Thyroid gland (tissue), 4 donors: ENCODE measurements at regions not wholly inside any gene's neighbourhood (a gene's known extent, or its start where the extent isn't known, plus 50 kb on each side); places are given as distances from the start of the nearest gene placed in this dataset.

ENCODE experiments used
- DNase-seq, 2 donors: peaks; one replicate each; pipeline ENCODE4 v3.0.0-alpha.2; 2019
- H3K27ac ChIP-seq, 3 donors: fragments of 200-600 bp; sonication (generic); 1 replicate in 2 of 3; 2 replicates in 1 of 3; pipeline ENCODE4 v1.5.1; 2016 to 2019; ENCODE audit warnings: mild to moderate bottlenecking in 1 of 3, moderate library complexity in 1 of 3
- H3K27me3 ChIP-seq: fragments of 200-600 bp; sonication (generic); one replicate; pipeline ENCODE4 v1.5.1; 2019
- H3K36me3 ChIP-seq, 2 donors: fragments of 200-600 bp; sonication (generic); one replicate each; pipeline ENCODE4 v1.5.1; 2016 to 2019
- H3K4me1 ChIP-seq, 2 donors: fragments of 200-600 bp; sonication (generic); one replicate each; pipeline ENCODE4 v1.5.1; 2017 to 2019
- H3K4me3 ChIP-seq, 3 donors: fragments of 200-600 bp; sonication (generic); replicated peaks in 1 of 3; 1 replicate in 2 of 3; 2 replicates in 1 of 3; pipeline ENCODE4 v1.5.1; 2016; ENCODE audit warnings: mild to moderate bottlenecking in 1 of 3
- H3K9me3 ChIP-seq: fragments of 200-600 bp; sonication (generic); one replicate; pipeline ENCODE4 v1.5.1; 2017
- POLR2A ChIP-seq, 2 donors: fragments of 450-650 bp; IDR thresholded peaks; one replicate each; pipeline ENCODE4 v1.6.1; 2017; ENCODE audit warnings: antibody characterized with exemption in 2 of 2, mild to moderate bottlenecking in 2 of 2, moderate library complexity in 1 of 2
- WGBS, 2 donors: methylation state at CpG; one replicate each; pipeline ENCODE4 v1.1.5; 2017; 5-methylcytosine and 5-hydroxymethylcytosine counted together
- intact Hi-C: fragments of 100-400 bp; cut with DNase I; formaldehyde crosslinking; loops from one replicate; pipeline ENCODE4 v1.15.1; 2023
- TF ChIP-seq, protein P1 (sequence below), 6 experiments: fragments of 200-600 bp in 3 of 6; fragments of 450-650 bp in 3 of 6; sonication (generic) in 3 of 6; IDR thresholded peaks; one replicate each; pipeline ENCODE4 v1.5.1; 2016 to 2019; ENCODE audit warnings: antibody characterized with exemption in 6 of 6, mild to moderate bottlenecking in 2 of 6, inconsistent platforms in 1 of 6, moderate library complexity in 1 of 6

DNA sequence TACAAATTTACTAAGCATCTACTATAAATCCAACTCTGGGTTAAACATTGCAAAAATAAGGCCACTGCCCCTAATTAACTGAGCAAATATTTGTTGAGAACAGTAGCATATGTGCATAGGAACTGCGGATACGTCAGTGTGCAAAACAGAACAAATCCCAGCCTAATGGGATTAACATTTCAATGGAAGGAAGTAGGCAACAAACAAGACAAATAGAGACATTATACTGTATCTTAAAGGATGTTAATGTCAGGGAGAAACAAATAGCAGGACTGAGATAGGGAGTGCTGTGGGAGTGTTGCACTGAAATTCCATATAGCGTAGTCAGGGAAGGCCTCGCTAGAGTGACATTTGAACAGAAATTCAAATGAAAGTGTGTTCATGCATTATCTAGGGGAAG lies 89.7 kb upstream of the KCNAB1 start:
- Histone ChIP-seq H3K27ac (no peak overlapping the region), H3K4me1 (peaks cover 0 to 4% of the 10 kb centered on the region in 2 donors), H3K9me3 (no peaks in the 10 kb centered on the region), H3K4me3 (no peak overlapping the region), H3K27me3 (no peaks in the 10 kb centered on the region), H3K36me3 (no peaks in the 10 kb centered on the region)
- TF ChIP-seq, protein P1, sequence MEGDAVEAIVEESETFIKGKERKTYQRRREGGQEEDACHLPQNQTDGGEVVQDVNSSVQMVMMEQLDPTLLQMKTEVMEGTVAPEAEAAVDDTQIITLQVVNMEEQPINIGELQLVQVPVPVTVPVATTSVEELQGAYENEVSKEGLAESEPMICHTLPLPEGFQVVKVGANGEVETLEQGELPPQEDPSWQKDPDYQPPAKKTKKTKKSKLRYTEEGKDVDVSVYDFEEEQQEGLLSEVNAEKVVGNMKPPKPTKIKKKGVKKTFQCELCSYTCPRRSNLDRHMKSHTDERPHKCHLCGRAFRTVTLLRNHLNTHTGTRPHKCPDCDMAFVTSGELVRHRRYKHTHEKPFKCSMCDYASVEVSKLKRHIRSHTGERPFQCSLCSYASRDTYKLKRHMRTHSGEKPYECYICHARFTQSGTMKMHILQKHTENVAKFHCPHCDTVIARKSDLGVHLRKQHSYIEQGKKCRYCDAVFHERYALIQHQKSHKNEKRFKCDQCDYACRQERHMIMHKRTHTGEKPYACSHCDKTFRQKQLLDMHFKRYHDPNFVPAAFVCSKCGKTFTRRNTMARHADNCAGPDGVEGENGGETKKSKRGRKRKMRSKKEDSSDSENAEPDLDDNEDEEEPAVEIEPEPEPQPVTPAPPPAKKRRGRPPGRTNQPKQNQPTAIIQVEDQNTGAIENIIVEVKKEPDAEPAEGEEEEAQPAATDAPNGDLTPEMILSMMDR (IDR thresholded peaks at IDR 0.05): no peak
- no peak for TF ChIP-seq POLR2A (IDR thresholded peaks at IDR 0.05)
- WGBS, 2 donors: 96 to 97% methylated on average over 4 of the region's 4 CpGs
- no peak for DNase-seq
- intact Hi-C loops: no loop called here

DNA sequence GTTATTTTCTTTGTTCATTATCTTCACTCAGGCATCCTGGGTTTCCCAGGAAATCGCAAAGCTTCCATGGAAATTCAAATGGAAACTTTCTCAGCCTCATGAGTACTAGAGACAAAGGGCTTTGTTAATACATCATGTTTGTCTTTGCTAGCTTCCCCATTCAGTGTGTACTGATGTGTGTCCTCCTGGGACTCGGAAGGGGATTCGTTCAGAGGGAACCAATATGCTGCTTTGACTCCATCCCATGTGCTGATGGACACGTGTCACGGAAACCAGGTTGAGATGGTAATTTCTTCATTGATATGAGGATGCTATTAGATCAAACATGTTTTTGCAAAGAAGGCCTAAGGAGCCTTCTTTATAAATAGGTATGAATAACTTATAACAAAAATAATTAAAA lies 87.0 kb upstream of the KCNAB1 start:
- intact Hi-C loops: no loop called here
- 62 to 70% methylated on average over 5 of the region's 5 CpGs for WGBS, 2 donors
- H3K27ac ChIP-seq: no peak overlapping the region

DNA sequence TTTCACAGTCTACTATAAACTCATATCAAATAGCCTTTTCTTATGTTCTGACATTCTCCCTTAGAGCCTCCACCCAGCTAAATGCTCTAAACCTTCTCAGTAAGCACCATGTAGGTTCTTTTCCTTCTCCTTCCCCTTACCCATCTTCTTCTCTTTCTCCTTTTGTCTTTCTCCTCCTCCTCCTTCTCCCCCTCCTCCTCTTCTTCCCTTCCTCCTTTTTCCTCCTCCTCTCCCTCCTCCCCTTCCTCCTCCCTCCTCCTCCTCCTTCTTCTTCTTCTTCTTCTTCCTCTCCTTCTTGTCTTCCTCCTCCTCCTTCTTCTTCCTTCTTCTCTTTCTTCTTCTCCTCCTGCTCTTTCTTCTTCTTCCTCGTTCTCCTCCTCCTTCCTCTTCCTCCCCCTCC lies 85.2 kb upstream of the KCNAB1 start:
- 91 to 97% methylated on average over 1 of the region's 1 CpG for WGBS, 2 donors
- H3K4me1 ChIP-seq: peaks cover 0 to 4% of the 10 kb centered on the region in 2 donors
- H3K27me3 ChIP-seq: no peaks in the 10 kb centered on the region

More for the DNA sequence above, 87.0 kb upstream of the KCNAB1 start:
- Histone ChIP-seq H3K4me3 (no peak overlapping the region), H3K4me1 (peaks cover 0 to 4% of the 10 kb centered on the region in 2 donors), H3K36me3 (no peaks in the 10 kb centered on the region), H3K27me3 (no peaks in the 10 kb centered on the region), H3K9me3 (no peaks in the 10 kb centered on the region)
- TF ChIP-seq, protein P1 (IDR thresholded peaks at IDR 0.05): no peak
- TF ChIP-seq POLR2A (IDR thresholded peaks at IDR 0.05): no peak
- DNase-seq: no peak

DNA sequence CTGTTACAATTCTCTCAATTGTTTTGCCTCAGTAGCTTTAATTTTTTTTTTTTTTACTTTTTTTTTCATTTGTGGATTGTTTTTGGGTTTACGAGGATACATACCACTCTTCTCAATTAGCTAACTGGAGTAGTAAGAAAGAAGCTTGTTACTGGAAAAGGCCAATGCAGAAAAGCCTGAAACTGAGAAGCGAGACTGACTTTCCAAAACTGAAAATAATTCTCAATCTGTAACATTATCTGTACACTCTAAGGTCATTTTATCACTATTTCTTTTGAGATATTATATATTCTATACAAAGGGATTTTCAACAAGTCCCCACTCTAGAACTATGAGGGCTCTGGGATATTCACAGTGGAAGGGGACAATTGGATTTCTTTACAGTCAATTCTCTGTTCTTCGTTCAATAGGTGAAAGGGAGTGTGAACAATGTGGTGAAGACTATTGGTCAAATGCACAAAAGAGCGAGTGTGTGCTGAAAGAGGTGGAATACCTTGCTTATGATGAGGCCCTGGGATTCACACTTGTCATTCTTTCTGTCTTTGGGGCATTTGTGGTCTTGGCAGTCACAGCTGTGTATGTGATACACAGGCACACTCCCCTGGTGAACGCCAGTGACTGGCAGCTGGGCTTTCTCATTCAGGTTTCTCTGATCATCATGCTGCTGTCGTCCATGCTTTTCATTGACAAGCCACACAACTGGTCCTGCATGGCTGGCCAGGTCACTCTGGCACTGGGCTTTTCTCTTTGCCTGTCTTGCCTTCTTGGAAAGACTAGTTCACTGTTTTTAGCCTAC lies 83.9 kb upstream of the KCNAB1 start:
- 91 to 95% methylated on average over 6 of the region's 6 CpGs for WGBS, 2 donors

More for the DNA sequence above, 85.2 kb upstream of the KCNAB1 start:
- no peak for TF ChIP-seq POLR2A (IDR thresholded peaks at IDR 0.05)
- TF ChIP-seq, protein P1 (IDR thresholded peaks at IDR 0.05): no peak
- Histone ChIP-seq H3K27ac (no peak overlapping the region), H3K4me3 (no peak overlapping the region), H3K36me3 (no peaks in the 10 kb centered on the region), H3K9me3 (no peaks in the 10 kb centered on the region)
- no peak for DNase-seq
- intact Hi-C loops: no loop called here

DNA sequence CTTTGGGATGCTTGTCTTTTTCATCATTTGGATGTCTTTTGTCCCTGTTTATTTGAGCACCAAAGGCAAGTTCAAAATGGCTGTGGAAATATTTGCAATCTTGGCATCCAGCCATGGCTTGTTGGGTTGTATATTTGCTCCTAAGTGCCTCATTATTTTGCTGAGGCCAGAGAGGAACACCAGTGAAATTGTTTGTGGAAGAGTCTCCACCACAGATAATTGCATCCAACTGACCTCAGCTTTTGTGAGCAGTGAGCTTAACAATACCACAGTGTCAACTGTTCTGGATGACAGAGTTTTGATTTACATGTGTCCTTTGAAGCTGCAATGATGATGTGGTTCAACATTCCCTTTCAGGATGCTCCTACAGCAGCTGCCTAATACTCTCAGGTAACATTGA lies 83.0 kb upstream of the KCNAB1 start:
- Histone ChIP-seq H3K9me3 (no peaks in the 10 kb centered on the region), H3K27ac (no peak overlapping the region), H3K36me3 (no peaks in the 10 kb centered on the region), H3K4me3 (no peak overlapping the region), H3K27me3 (no peaks in the 10 kb centered on the region), H3K4me1 (peaks cover 0 to 4% of the 10 kb centered on the region in 2 donors)
- TF ChIP-seq, protein P1 (IDR thresholded peaks at IDR 0.05): no peak
- no peak for TF ChIP-seq POLR2A (IDR thresholded peaks at IDR 0.05)
- intact Hi-C loops: no loop called here
- DNase-seq: peak in 1 of 2 donors; percentile 23

More for the DNA sequence above, 83.9 kb upstream of the KCNAB1 start:
- peaks cover 0 to 4% of the 10 kb centered on the region in 2 donors for H3K4me1 ChIP-seq
- no peak for DNase-seq
- no peak overlapping the region for H3K4me3 ChIP-seq
- H3K27ac ChIP-seq: no peak overlapping the region
- intact Hi-C loops: no loop called here
- no peaks in the 10 kb centered on the region for H3K36me3 ChIP-seq
- H3K27me3 ChIP-seq: no peaks in the 10 kb centered on the region
- TF ChIP-seq POLR2A (IDR thresholded peaks at IDR 0.05): no peak
- TF ChIP-seq, protein P1 (IDR thresholded peaks at IDR 0.05): no peak
- no peaks in the 10 kb centered on the region for H3K9me3 ChIP-seq
